Heart left ventricle (tissue), 16 donors: ENCODE measurements at regions not wholly inside any gene's neighbourhood (a gene's known extent, or its start where the extent isn't known, plus 50 kb on each side); places are given as distances from the start of the nearest gene placed in this dataset.

ENCODE experiments used
- ATAC-seq, 4 donors: fragments of 200-7000 bp; cut with Tn5 transposase; one replicate each; pipeline ENCODE4 v1.9.1; 2020 to 2022; ENCODE audit warnings: moderate library complexity in 4 of 4, mild to moderate bottlenecking in 3 of 4, moderate number of reproducible peaks in 1 of 4
- DNase-seq, 5 donors: peaks; one replicate each; pipeline ENCODE4 v3.0.0-alpha.2; 2020
- H3K27ac ChIP-seq, 12 donors: fragments of 200-600 bp; sonication (generic) in 4 of 12; one replicate each; pipeline versions ENCODE4 v1.5.0 to v1.8.0; 2016 to 2022; ENCODE audit warnings: mild to moderate bottlenecking in 2 of 12
- H3K27me3 ChIP-seq, 9 donors: fragments of 200-600 bp; sonication (generic) in 2 of 9; one replicate each; pipeline versions ENCODE4 v1.5.1 to v1.8.0; 2016 to 2022; ENCODE audit warnings: mild to moderate bottlenecking in 3 of 9
- H3K36me3 ChIP-seq, 9 donors: fragments of 200-600 bp; sonication (generic) in 2 of 9; one replicate each; pipeline versions ENCODE4 v1.5.0 to v1.8.0; 2018 to 2022; ENCODE audit warnings: mild to moderate bottlenecking in 2 of 9
- H3K4me1 ChIP-seq, 12 donors: fragments of 200-600 bp; sonication (generic) in 4 of 12; one replicate each; pipeline versions ENCODE4 v1.5.0 to v1.8.0; 2016 to 2022; ENCODE audit warnings: mild to moderate bottlenecking in 3 of 12
- H3K4me3 ChIP-seq, 12 donors: fragments of 200-600 bp; sonication (generic) in 4 of 12; one replicate each; pipeline versions ENCODE4 v1.5.0 to v1.8.0; 2017 to 2022; ENCODE audit warnings: mild to moderate bottlenecking in 9 of 12, moderate library complexity in 4 of 12
- H3K9me3 ChIP-seq, 12 donors: fragments of 200-600 bp; sonication (generic) in 4 of 12; one replicate each; pipeline versions ENCODE4 v1.5.0 to v1.8.0; 2016 to 2022; ENCODE audit warnings: mild to moderate bottlenecking in 1 of 12
- CTCF ChIP-seq, 12 donors: fragments of 200-600 bp; sonication (generic) in 4 of 12; IDR thresholded peaks; one replicate each; pipeline versions ENCODE4 v1.5.0 to v1.8.0; 2018 to 2022; ENCODE audit warnings: antibody characterized with exemption in 12 of 12, mild to moderate bottlenecking in 5 of 12
- POLR2A ChIP-seq, 2 donors: fragments of 450-650 bp; IDR thresholded peaks; one replicate each; pipeline ENCODE4 v1.6.1; 2017; ENCODE audit warnings: antibody characterized with exemption in 2 of 2, mild to moderate bottlenecking in 2 of 2, moderate library complexity in 2 of 2
- WGBS, 4 donors: extraction: QIAGEN DNeasy Blood & Tissue Kit in 2 of 4; methylation state at CpG; one replicate each; pipeline versions ENCODE4 v1.1.5 to v1.1.7; 2013 to 2018; 5-methylcytosine and 5-hydroxymethylcytosine counted together
- intact Hi-C, 10 donors: fragments of 100-400 bp; cut with DNase I; formaldehyde crosslinking; loops; one replicate each; pipeline versions ENCODE4 v1.11.1 to v1.14.2; 2022
- donor health status: ischemic (EF 13 %, LVEDD 7.1; RV severe dilation, severe dysfunction).
- donor health status: healthy with polysubstance abuse.
- donor health status: DM: no; HTN: yes; CAD: no.
- donor health status: DM: no; HTN: no; CAD: no.
- donor health status: ischemic (EF 25% LVEDD 6.9; RV normal size, moderate dysfunction).
- donor health status: ischemic (EF 25% LVEDD 5.7; RV mildly dilated, moderate dysfunction).
- donor health status: healthy.
- donor health status: DM: yes; HTN: yes; CAD: no.
- donor health status: ischemic (EF 35%, LVEDD 5.7; RV mildly dilated, moderate dysfunction).
- donor health status: nonischemic (EF 11% LVEDD 7.7; RV severe dilation, severe dysfunction).
- donor health status: DM: yes; HTN: yes; CAD: no.
- donor health status: PGD.
- donor health status: ischemic (EF 29% LVEDD 5.4; RV normal size, mild dysfunction).
- donor health status: nonischemic (EF 23%, LVEDD 6.1; RV moderate dilation, normal function).

GRCh38 chr2:144693179-144693578 is 173.3 kb upstream of the ZEB2 start:
- Histone ChIP-seq H3K4me1 (peaks cover 0 to 18% (median 0%) of the 10 kb centered on the region in 12 donors), H3K36me3 (no peaks in the 10 kb centered on the region), H3K9me3 (peaks cover 0 to 5% (median 0%) of the 10 kb centered on the region in 12 donors), H3K4me3 (no peak overlapping the region), H3K27me3 (no peaks in the 10 kb centered on the region), H3K27ac (peak overlapping the region in 3 of 12 donors; percentile 28 to 86 (median 44))
- ATAC-seq (peak in 3 of 4 donors; percentile 51 to 76 (median 76)), DNase-seq (no peak)
- intact Hi-C loops = no loop called here
- WGBS, 4 donors = 81 to 88% (median 85%) methylated on average over 3 of the region's 3 CpGs
- no peak for TF ChIP-seq POLR2A (IDR thresholded peaks at IDR 0.05)
- TF ChIP-seq CTCF (IDR thresholded peaks at IDR 0.05) = no peak

- peak overlapping the region in 1 of 12 donors; percentile 86 for H3K27ac ChIP-seq
- no peak overlapping the region for H3K4me3 ChIP-seq
- intact Hi-C loops = no loop called here
- DNase-seq (no peak), ATAC-seq (no peak)
- H3K36me3 ChIP-seq = no peaks in the 10 kb centered on the region
- no peaks in the 10 kb centered on the region for H3K27me3 ChIP-seq
- no peak for TF ChIP-seq CTCF (IDR thresholded peaks at IDR 0.05)
- no peak for TF ChIP-seq POLR2A (IDR thresholded peaks at IDR 0.05)
- H3K4me1 ChIP-seq = peaks cover 0 to 21% (median 0%) of the 10 kb centered on the region in 12 donors
- peaks cover 0 to 5% (median 0%) of the 10 kb centered on the region in 12 donors for H3K9me3 ChIP-seq
- 84 to 86% (median 85%) methylated on average over 5 of the region's 5 CpGs for WGBS, 4 donors
Measured at GRCh38 chr2:144692661-144693060, 172.7 kb upstream of the ZEB2 start.

- Histone ChIP-seq H3K27me3 (no peaks in the 10 kb centered on the region), H3K4me3 (no peak overlapping the region), H3K36me3 (no peaks in the 10 kb centered on the region), H3K4me1 (peaks cover 0 to 37% (median 0%) of the 10 kb centered on the region in 12 donors), H3K9me3 (no peaks in the 10 kb centered on the region), H3K27ac (no peak overlapping the region)
- 83 to 94% (median 87%) methylated on average over 2 of the region's 2 CpGs for WGBS, 4 donors
- intact Hi-C loops = no loop called here
- DNase-seq = no peak
- no peak for ATAC-seq
- TF ChIP-seq CTCF (IDR thresholded peaks at IDR 0.05) (no peak), POLR2A (IDR thresholded peaks at IDR 0.05) (no peak)
Measured at GRCh38 chr2:144690771-144691170, 170.9 kb upstream of the ZEB2 start.

GRCh38 chr2:144686518-144687215 is 166.7 kb upstream of the ZEB2 start:
- peak; percentile 20 to 62 (median 48) for ATAC-seq
- H3K4me3 ChIP-seq = no peak overlapping the region
- intact Hi-C loops = no loop called here

More at GRCh38 chr2:144686518-144687215, 166.7 kb upstream of the ZEB2 start:
- no peaks in the 10 kb centered on the region for H3K36me3 ChIP-seq
- H3K27ac ChIP-seq = peak overlapping the region in 2 of 12 donors; percentile 25 to 88
- TF ChIP-seq CTCF (IDR thresholded peaks at IDR 0.05) = no peak
- TF ChIP-seq POLR2A (IDR thresholded peaks at IDR 0.05) = no peak
- DNase-seq = no peak
- peaks cover 0 to 56% (median 2%) of the 10 kb centered on the region in 12 donors for H3K4me1 ChIP-seq
- H3K27me3 ChIP-seq = no peaks in the 10 kb centered on the region
- 73 to 90% (median 82%) methylated on average over 2 of the region's 2 CpGs for WGBS, 4 donors
- H3K9me3 ChIP-seq = no peaks in the 10 kb centered on the region
